Suprapubic skin (tissue), 4 donors: ENCODE measurements at regions not wholly inside any gene's neighbourhood (a gene's known extent, or its start where the extent isn't known, plus 50 kb on each side); places are given as distances from the start of the nearest gene placed in this dataset.

Source experiments
- DNase-seq, 2 donors: peaks; one replicate each; pipeline ENCODE4 v3.0.0-alpha.2; 2019; ENCODE audit warnings: low spot score in 2 of 2
- H3K27ac ChIP-seq: fragments of 200-600 bp; sonication (generic); one replicate; pipeline ENCODE4 v1.5.1; 2019
- H3K27me3 ChIP-seq: fragments of 200-600 bp; sonication (generic); one replicate; pipeline ENCODE4 v1.5.1; 2019
- H3K36me3 ChIP-seq: fragments of 200-600 bp; sonication (generic); one replicate; pipeline ENCODE4 v1.5.1; 2019
- H3K4me1 ChIP-seq: fragments of 200-600 bp; sonication (generic); one replicate; pipeline ENCODE4 v1.5.1; 2019
- H3K4me3 ChIP-seq: fragments of 200-600 bp; sonication (generic); one replicate; pipeline ENCODE4 v1.5.1; 2019; ENCODE audit warnings: mild to moderate bottlenecking
- H3K9me3 ChIP-seq: fragments of 200-600 bp; sonication (generic); one replicate; pipeline ENCODE4 v1.5.1; 2019
- EP300 ChIP-seq: sonication (generic); formaldehyde crosslinking; IDR thresholded peaks from one replicate; pipeline ENCODE4 v1.6.1; 2017; ENCODE audit warnings: antibody characterized with exemption
- POLR2A ChIP-seq, 2 donors: fragments of 450-650 bp; IDR thresholded peaks; one replicate each; pipeline ENCODE4 v1.6.1; 2017; ENCODE audit warnings: antibody characterized with exemption in 2 of 2, mild to moderate bottlenecking in 2 of 2, moderate library complexity in 2 of 2
- POLR2AphosphoS5 ChIP-seq, 3 donors: sonication (generic); formaldehyde crosslinking; IDR thresholded peaks; one replicate each; pipeline ENCODE4 v1.6.1; 2017; ENCODE audit warnings: antibody characterized with exemption in 3 of 3
- WGBS: methylation state at CpG from one replicate; pipeline ENCODE4 v1.1.5; 2018; 5-methylcytosine and 5-hydroxymethylcytosine counted together
- TF ChIP-seq, protein P1 (sequence below), 2 donors: fragments of 200-600 bp in 1 of 2; fragments of 450-650 bp in 1 of 2; sonication (generic) in 1 of 2; IDR thresholded peaks; one replicate each; pipeline ENCODE4 v1.5.1; 2016 to 2019; ENCODE audit warnings: antibody characterized with exemption in 2 of 2, mild to moderate bottlenecking in 1 of 2, moderate library complexity in 1 of 2

DNA sequence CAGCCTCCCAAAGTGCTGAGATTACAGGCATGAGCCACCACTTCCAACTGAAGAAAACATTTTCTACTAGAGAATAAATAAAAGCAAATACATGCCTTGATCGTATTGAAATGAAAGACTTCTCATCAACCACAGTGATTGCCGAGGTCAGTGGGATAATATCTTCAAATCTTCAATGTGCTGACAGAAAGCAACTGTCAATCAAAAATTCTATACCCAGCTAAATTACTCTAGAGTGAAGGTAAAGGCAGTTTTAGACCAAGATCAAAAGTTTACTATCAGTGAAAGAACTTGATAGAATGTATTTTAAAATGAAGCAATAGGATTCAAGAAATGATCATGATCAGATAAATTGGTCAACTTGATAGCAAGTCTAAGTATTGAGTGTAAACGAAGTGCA lies 130.6 kb downstream of the BRD1 start:
- Histone ChIP-seq H3K27ac (no peak overlapping the region), H3K4me1 (no peaks in the 10 kb centered on the region), H3K9me3 (peaks cover 4% of the 10 kb centered on the region), H3K4me3 (no peak overlapping the region), H3K27me3 (peaks cover 25% of the 10 kb centered on the region), H3K36me3 (no peaks in the 10 kb centered on the region)
- TF ChIP-seq EP300, result no peak
- no peak for TF ChIP-seq POLR2A (IDR thresholded peaks at IDR 0.05)
- TF ChIP-seq, protein P1, sequence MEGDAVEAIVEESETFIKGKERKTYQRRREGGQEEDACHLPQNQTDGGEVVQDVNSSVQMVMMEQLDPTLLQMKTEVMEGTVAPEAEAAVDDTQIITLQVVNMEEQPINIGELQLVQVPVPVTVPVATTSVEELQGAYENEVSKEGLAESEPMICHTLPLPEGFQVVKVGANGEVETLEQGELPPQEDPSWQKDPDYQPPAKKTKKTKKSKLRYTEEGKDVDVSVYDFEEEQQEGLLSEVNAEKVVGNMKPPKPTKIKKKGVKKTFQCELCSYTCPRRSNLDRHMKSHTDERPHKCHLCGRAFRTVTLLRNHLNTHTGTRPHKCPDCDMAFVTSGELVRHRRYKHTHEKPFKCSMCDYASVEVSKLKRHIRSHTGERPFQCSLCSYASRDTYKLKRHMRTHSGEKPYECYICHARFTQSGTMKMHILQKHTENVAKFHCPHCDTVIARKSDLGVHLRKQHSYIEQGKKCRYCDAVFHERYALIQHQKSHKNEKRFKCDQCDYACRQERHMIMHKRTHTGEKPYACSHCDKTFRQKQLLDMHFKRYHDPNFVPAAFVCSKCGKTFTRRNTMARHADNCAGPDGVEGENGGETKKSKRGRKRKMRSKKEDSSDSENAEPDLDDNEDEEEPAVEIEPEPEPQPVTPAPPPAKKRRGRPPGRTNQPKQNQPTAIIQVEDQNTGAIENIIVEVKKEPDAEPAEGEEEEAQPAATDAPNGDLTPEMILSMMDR (IDR thresholded peaks at IDR 0.05), result no peak
- DNase-seq, result no peak
- 84% methylated on average over 3 of the region's 3 CpGs for WGBS

DNA sequence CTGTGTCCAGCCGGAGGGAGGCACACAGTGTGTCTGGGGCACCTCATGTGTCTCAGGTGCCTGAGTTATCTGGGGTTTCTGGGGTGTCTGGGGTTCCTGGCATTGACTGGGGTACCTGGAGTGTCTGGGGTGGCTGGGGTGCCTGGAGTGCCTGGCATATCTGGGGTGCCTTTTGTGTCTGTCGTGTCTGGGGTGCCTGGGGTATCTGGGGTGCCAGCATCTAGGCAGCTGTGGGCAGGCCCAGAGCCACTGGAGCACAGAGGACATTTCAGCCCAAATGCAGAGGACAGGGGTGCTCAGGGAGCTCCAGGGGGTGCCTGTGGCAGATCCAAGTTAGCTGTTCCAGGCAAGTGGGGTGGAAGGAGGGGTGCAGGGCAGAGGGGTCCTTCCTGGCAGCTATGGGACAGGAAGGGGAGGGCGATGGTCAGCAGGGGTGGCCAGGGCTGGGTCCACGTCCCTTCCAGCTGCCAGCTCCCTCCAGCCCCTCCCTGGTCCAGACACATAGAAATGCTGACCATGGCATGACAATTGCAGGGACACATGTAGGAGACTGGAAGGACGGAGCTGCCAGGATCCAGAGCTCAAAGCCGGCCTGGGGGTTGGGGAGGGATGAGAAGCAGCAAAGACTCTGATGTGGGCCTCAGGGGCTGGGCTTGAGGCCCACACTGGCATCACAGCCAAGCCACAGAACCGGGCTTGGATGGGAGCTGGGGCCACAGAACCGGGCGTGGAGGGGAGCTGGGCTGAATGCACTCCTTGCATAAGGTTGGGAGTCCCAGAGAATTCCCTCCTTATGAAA lies 133.0 kb downstream of the BRD1 start:
- DNase-seq, result peak in 1 of 2 donors; percentile 52
- H3K27me3 ChIP-seq, result peaks cover 21% of the 10 kb centered on the region
- no peaks in the 10 kb centered on the region for H3K4me1 ChIP-seq
- H3K9me3 ChIP-seq, result no peaks in the 10 kb centered on the region
- TF ChIP-seq POLR2AphosphoS5 (IDR thresholded peaks at IDR 0.05) (no peak), POLR2A (IDR thresholded peaks at IDR 0.05) (no peak), EP300 (no peak)
- TF ChIP-seq, protein P1 (IDR thresholded peaks at IDR 0.05), result no peak
- no peak overlapping the region for H3K4me3 ChIP-seq
- H3K27ac ChIP-seq, result no peak overlapping the region
- 70% methylated on average over 9 of the region's 9 CpGs for WGBS
- H3K36me3 ChIP-seq, result no peaks in the 10 kb centered on the region

DNA sequence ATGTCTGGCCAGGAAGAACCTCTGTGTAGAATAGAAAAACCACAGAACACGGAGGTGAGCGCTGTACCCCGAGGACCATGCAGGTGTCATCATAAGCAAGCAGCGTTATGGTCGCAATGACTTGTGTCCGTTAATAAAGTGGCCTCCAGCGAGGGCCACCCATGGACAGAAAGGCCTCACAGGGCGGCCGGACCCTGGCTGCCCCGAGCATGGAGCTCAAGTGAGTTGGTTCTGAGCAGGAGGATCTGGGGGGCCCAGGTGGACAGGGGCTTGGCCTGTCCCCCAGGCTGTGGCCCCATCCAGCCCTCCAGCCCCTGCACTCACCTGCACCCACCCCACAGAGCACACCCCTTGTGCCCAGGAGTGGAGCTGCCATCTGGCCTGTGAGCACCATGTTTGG lies 133.8 kb downstream of the BRD1 start:
- Histone ChIP-seq H3K4me1 (no peaks in the 10 kb centered on the region), H3K27me3 (peaks cover 23% of the 10 kb centered on the region), H3K27ac (no peak overlapping the region), H3K4me3 (no peak overlapping the region), H3K36me3 (no peaks in the 10 kb centered on the region), H3K9me3 (no peaks in the 10 kb centered on the region)
- TF ChIP-seq POLR2A (IDR thresholded peaks at IDR 0.05) (no peak), POLR2AphosphoS5 (IDR thresholded peaks at IDR 0.05) (no peak), EP300 (no peak)
- TF ChIP-seq, protein P1 (IDR thresholded peaks at IDR 0.05), result no peak
- peak in 1 of 2 donors; percentile 53 for DNase-seq
- 89% methylated on average over 10 of the region's 10 CpGs for WGBS

DNA sequence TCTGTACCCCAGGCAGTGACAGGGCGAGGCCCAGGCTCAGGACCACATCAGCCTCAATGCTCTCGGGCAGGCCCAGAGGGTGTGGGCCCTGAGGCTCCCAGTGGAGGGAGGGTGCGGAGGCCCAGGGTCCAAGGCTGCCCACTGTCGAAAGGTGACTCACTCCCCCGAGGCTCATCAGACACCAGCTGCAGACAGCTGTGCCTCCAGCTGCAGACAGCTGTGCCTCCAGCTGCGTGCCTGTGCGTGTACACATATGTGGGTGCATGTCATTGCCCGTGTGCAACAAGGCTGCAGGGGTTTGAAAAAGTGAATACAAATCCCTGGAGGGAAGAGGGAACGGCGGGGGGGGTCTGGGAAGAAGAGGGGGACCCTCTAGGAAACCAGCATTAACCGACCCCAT lies 134.3 kb downstream of the BRD1 start:
- no peaks in the 10 kb centered on the region for H3K36me3 ChIP-seq
- WGBS, result 48% methylated on average over 10 of the region's 11 CpGs
- H3K9me3 ChIP-seq, result no peaks in the 10 kb centered on the region
- H3K4me3 ChIP-seq, result no peak overlapping the region
- no peak for DNase-seq
- no peak for TF ChIP-seq POLR2A (IDR thresholded peaks at IDR 0.05)
- no peak for TF ChIP-seq EP300
- no peak for TF ChIP-seq POLR2AphosphoS5 (IDR thresholded peaks at IDR 0.05)
- TF ChIP-seq, protein P1 (IDR thresholded peaks at IDR 0.05), result no peak
- H3K27ac ChIP-seq, result no peak overlapping the region
- no peaks in the 10 kb centered on the region for H3K4me1 ChIP-seq
- peaks cover 28% of the 10 kb centered on the region for H3K27me3 ChIP-seq

DNA sequence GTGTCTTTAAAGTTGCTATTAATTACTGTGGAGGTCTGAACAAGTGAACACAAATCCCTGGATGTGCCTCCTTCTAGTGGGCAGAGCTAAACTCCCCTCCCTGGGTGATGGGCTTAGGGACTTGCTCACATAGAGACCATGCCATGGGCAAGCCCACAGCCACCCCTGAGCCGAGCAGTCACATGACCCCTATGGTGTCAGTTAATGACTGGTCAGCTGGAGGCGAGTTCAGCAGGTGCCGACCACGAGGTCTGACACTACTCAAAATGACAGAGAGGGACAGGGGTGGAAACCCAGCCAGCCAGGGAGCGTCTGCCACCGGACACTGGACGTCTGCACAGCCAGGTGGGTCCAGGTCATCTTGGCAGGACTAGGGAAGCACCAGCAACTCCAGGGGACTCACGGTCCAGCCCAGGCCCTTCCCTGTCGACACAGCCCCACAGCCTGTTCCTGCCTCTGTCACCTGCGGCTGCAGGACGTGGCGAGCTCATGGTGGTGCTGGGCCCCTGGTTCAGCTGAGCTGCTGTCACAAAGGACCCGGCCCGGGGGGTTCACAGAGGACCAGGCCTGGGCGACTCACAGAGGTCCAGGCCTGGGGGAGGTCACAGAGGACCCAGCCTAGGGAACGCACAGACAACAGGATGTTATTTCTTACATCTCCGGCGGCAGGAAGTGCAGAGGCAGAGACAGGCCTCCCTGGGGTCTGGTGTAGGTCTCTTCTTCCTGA lies 135.0 kb downstream of the BRD1 start:
- TF ChIP-seq, protein P1 (IDR thresholded peaks at IDR 0.05), result no peak
- TF ChIP-seq POLR2A (IDR thresholded peaks at IDR 0.05), result no peak
- no peak for TF ChIP-seq EP300
- no peak for TF ChIP-seq POLR2AphosphoS5 (IDR thresholded peaks at IDR 0.05)
- Histone ChIP-seq H3K4me1 (no peaks in the 10 kb centered on the region), H3K9me3 (no peaks in the 10 kb centered on the region), H3K4me3 (no peak overlapping the region), H3K27me3 (peaks cover 35% of the 10 kb centered on the region), H3K27ac (no peak overlapping the region), H3K36me3 (no peaks in the 10 kb centered on the region)
- WGBS, result 81% methylated on average over 14 of the region's 18 CpGs
- DNase-seq, result peak in 1 of 2 donors; percentile 70
